Colonic mucosa (tissue), 4 donors: ENCODE measurements at regions not wholly inside any gene's neighbourhood (a gene's known extent, or its start where the extent isn't known, plus 50 kb on each side); places are given as distances from the start of the nearest gene placed in this dataset.

Experiments used
- DNase-seq: peaks from one replicate; pipeline ENCODE4 v3.0.0-alpha.2; 2020
- H3K27ac ChIP-seq: fragments of 200-600 bp; one replicate; pipeline ENCODE4 v1.8.0; 2021
- H3K27me3 ChIP-seq: fragments of 200-600 bp; one replicate; pipeline ENCODE4 v1.8.0; 2021
- H3K36me3 ChIP-seq: fragments of 200-600 bp; one replicate; pipeline ENCODE4 v1.8.0; 2021
- H3K4me1 ChIP-seq: fragments of 200-600 bp; one replicate; pipeline ENCODE4 v1.8.0; 2021; ENCODE audit warnings: mild to moderate bottlenecking
- H3K4me3 ChIP-seq: fragments of 200-600 bp; one replicate; pipeline ENCODE4 v1.8.0; 2021
- H3K9ac ChIP-seq, 2 donors: one replicate each; pipeline ENCODE4 v1.7.0; 2013; ENCODE audit warnings: control low read depth in 2 of 2, low read depth in 2 of 2, low read length in 2 of 2
- H3K9me3 ChIP-seq: fragments of 200-600 bp; one replicate; pipeline ENCODE4 v1.8.0; 2021
- intact Hi-C: fragments of 100-400 bp; cut with DNase I; formaldehyde crosslinking; loops from one replicate; pipeline ENCODE4 v1.14.1; 2022
- TF ChIP-seq, protein P1 (sequence below): fragments of 200-600 bp; IDR thresholded peaks from one replicate; pipeline ENCODE4 v1.8.0; 2022; ENCODE audit warnings: antibody characterized with exemption, mild to moderate bottlenecking
- donor health status: healthy.
- donor health status: DM: no; HTN: no; CAD: no.
- donor health status: DM: no; HTN: no; CAD: no.

DNA sequence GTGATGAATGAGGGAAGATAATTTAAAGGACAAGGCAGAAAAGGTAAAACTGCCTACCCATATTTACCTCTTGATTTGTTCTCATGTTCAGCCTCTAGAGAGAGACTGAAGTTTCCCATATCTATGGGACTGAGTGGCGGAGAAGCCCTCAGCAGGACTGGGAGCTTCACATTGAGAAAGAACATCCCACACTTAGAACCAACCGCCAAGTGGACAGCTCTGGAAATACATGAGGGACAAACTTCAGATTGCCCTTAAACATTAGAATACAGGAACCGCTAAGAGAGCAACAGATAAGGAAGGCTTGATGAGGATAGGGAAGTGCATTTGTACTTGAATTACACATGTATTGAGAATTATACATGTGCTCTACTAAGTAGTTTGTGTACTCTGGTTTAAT lies 316.0 kb upstream of the MIR17HG start:
- Histone ChIP-seq H3K9me3 (no peaks in the 10 kb centered on the region), H3K27me3 (no peaks in the 10 kb centered on the region), H3K36me3 (no peaks in the 10 kb centered on the region), H3K4me3 (no peak overlapping the region), H3K27ac (no peak overlapping the region), H3K4me1 (no peaks in the 10 kb centered on the region), H3K9ac (no peak overlapping the region)
- no peak for DNase-seq
- intact Hi-C loops = no loop called here
- TF ChIP-seq, protein P1, sequence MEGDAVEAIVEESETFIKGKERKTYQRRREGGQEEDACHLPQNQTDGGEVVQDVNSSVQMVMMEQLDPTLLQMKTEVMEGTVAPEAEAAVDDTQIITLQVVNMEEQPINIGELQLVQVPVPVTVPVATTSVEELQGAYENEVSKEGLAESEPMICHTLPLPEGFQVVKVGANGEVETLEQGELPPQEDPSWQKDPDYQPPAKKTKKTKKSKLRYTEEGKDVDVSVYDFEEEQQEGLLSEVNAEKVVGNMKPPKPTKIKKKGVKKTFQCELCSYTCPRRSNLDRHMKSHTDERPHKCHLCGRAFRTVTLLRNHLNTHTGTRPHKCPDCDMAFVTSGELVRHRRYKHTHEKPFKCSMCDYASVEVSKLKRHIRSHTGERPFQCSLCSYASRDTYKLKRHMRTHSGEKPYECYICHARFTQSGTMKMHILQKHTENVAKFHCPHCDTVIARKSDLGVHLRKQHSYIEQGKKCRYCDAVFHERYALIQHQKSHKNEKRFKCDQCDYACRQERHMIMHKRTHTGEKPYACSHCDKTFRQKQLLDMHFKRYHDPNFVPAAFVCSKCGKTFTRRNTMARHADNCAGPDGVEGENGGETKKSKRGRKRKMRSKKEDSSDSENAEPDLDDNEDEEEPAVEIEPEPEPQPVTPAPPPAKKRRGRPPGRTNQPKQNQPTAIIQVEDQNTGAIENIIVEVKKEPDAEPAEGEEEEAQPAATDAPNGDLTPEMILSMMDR = no peak

DNA sequence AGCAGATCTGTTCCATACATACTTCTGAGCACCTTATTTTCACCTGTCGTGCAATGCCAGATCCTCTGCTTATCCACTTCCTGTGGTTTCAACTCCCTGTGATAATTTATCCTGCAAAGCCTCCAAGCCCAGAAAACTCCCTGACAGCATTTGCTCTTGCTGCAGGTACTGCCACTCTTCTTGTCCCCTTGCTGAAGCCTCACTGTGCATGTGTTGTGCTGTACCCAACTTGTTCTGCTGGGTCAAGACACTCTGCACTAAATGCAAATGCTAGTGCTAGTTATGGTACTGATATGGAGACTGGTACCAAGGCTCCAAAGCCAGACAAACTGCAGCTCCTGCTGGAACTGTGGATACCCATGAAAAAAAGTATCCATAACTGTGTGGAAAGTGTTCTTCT lies 315.4 kb upstream of the MIR17HG start:
- TF ChIP-seq, protein P1 = no peak
- H3K27me3 ChIP-seq = no peaks in the 10 kb centered on the region
- H3K4me3 ChIP-seq = no peak overlapping the region
- DNase-seq = no peak
- H3K36me3 ChIP-seq = no peaks in the 10 kb centered on the region
- intact Hi-C loops = no loop called here
- H3K27ac ChIP-seq = no peak overlapping the region
- H3K9ac ChIP-seq = no peak overlapping the region
- no peaks in the 10 kb centered on the region for H3K4me1 ChIP-seq
- no peaks in the 10 kb centered on the region for H3K9me3 ChIP-seq

- intact Hi-C loops = no loop called here
- H3K9ac ChIP-seq = no peak overlapping the region
Measured at GRCh38 chr13:91036886-91037285, 310.6 kb upstream of the MIR17HG start.

GRCh38 chr13:91042870-91043269 lies 304.6 kb upstream of the MIR17HG start:
- TF ChIP-seq, protein P1 = no peak
- Histone ChIP-seq H3K4me3 (no peak overlapping the region), H3K27ac (no peak overlapping the region), H3K27me3 (no peaks in the 10 kb centered on the region), H3K4me1 (no peaks in the 10 kb centered on the region), H3K9ac (no peak overlapping the region), H3K36me3 (no peaks in the 10 kb centered on the region), H3K9me3 (no peaks in the 10 kb centered on the region)
- DNase-seq = no peak
- intact Hi-C loops = no loop called here

More at GRCh38 chr13:91036886-91037285, 310.6 kb upstream of the MIR17HG start:
- no peak overlapping the region for H3K27ac ChIP-seq
- no peaks in the 10 kb centered on the region for H3K4me1 ChIP-seq
- TF ChIP-seq, protein P1 = no peak
- H3K27me3 ChIP-seq = no peaks in the 10 kb centered on the region
- no peaks in the 10 kb centered on the region for H3K9me3 ChIP-seq
- no peak for DNase-seq
- H3K36me3 ChIP-seq = no peaks in the 10 kb centered on the region
- H3K4me3 ChIP-seq = no peak overlapping the region

DNA sequence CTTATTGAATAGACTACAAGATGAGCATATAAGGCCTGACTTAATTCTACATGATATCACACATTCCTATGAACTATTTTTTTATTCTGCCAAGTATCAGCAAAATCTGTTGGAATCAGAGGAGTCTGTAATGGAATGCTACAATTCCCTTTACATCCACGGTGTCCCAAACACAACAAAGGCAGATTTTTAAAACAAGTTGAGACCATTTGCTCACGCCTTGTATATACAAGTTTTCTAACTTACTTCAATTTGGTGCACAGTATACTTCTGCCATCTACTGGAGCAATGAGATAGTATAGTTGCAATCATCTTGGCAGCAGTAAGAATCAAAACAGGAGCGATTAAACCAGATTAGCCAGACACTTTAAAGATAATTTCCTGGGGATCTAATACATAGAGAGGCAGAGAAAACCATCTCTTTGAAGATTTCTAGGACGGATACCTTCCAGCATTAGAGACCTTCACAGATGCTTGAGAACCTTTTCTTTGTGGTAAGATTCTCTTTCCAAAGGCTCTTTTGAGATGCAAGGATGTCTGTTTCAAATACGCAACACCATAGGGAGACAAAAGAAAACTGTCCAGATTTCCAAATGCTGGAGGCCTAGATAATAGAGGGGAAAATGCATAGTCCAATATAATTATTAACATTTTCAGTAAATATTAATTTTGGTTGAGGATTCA lies 302.0 kb upstream of the MIR17HG start:
- DNase-seq = no peak
- Histone ChIP-seq H3K9ac (no peak overlapping the region), H3K27me3 (no peaks in the 10 kb centered on the region), H3K4me1 (no peaks in the 10 kb centered on the region), H3K9me3 (no peaks in the 10 kb centered on the region), H3K36me3 (no peaks in the 10 kb centered on the region), H3K4me3 (no peak overlapping the region), H3K27ac (no peak overlapping the region)
- intact Hi-C loops = no loop called here
- TF ChIP-seq, protein P1 = no peak
